GM23248 (cell line): ENCODE measurements at regions not wholly inside any gene's neighbourhood (a gene's known extent, or its start where the extent isn't known, plus 50 kb on each side); places are given as distances from the start of the nearest gene placed in this dataset.

Experiments
- EZH2 ChIP-seq: fragments of 200-600 bp; sonication (generic); IDR thresholded peaks from 2 replicates; pipeline ENCODE4 v1.6.1; 2018; ENCODE audit warnings: antibody characterized with exemption, mild to moderate bottlenecking; ENCODE audit not compliant: insufficient read depth, poor library complexity, severe bottlenecking
- EZH2phosphoT487 ChIP-seq: fragments of 200-600 bp; sonication (generic); IDR thresholded peaks from 2 replicates; pipeline ENCODE4 v1.6.1; 2018; ENCODE audit warnings: antibody characterized with exemption, moderate library complexity, mild to moderate bottlenecking, low read depth; ENCODE audit not compliant: insufficient read depth

- TF ChIP-seq EZH2phosphoT487 = no peak
- TF ChIP-seq EZH2 = no peak
Measured at GRCh38 chr20:30484009-30484748, 773.3 kb upstream of the DEFB115 start.
